Ovary (tissue), 7 donors: ENCODE measurements at regions not wholly inside any gene's neighbourhood (a gene's known extent, or its start where the extent isn't known, plus 50 kb on each side); places are given as distances from the start of the nearest gene placed in this dataset.

ENCODE experiments used
- DNase-seq, 5 donors: peaks; one replicate each; pipeline ENCODE4 v3.0.0-alpha.2; 2019 to 2020
- H3K27ac ChIP-seq, 2 donors: fragments of 200-600 bp; one replicate each; pipeline versions ENCODE4 v1.5.1 to v1.8.0; 2019 to 2022
- H3K27me3 ChIP-seq: fragments of 200-600 bp; one replicate; pipeline ENCODE4 v1.8.0; 2022
- H3K36me3 ChIP-seq: fragments of 200-600 bp; sonication (generic); one replicate; pipeline ENCODE4 v1.5.1; 2019
- H3K4me1 ChIP-seq: one replicate; pipeline ENCODE4 v1.8.1; 2013; ENCODE audit warnings: mild to moderate bottlenecking, moderate library complexity; ENCODE audit not compliant: insufficient read depth
- H3K4me3 ChIP-seq: fragments of 200-600 bp; sonication (generic); one replicate; pipeline ENCODE4 v1.5.1; 2017
- H3K9me3 ChIP-seq, 2 donors: fragments of 200-600 bp in 1 of 2; sonication (generic) in 1 of 2; one replicate each; pipeline versions ENCODE4 v1.5.1 to v1.8.1; 2013 to 2019; ENCODE audit warnings: mild to moderate bottlenecking in 1 of 2, moderate library complexity in 1 of 2
- EP300 ChIP-seq: sonication (generic); formaldehyde crosslinking; IDR thresholded peaks from one replicate; pipeline ENCODE4 v1.6.1; 2017; ENCODE audit warnings: antibody characterized with exemption
- POLR2A ChIP-seq: fragments of 450-650 bp; IDR thresholded peaks from one replicate; pipeline ENCODE4 v1.6.1; 2017; ENCODE audit warnings: antibody characterized with exemption, mild to moderate bottlenecking, moderate library complexity
- WGBS, 3 donors: extraction: QIAGEN DNeasy Blood & Tissue Kit in 1 of 3; methylation state at CpG; one replicate each; pipeline versions ENCODE4 v1.1.5 to v1.1.7; 2013 to 2017; 5-methylcytosine and 5-hydroxymethylcytosine counted together
- intact Hi-C, 4 donors: fragments of 100-400 bp; cut with DNase I; formaldehyde crosslinking; loops; one replicate each; pipeline versions ENCODE4 v1.11.0 to v1.15.1; 2022 to 2023
- TF ChIP-seq, protein P1 (sequence below), 3 donors: fragments of 450-650 bp in 2 of 3; fragments of 200-600 bp in 1 of 3; IDR thresholded peaks; one replicate each; pipeline versions ENCODE4 v1.5.1 to v1.8.0; 2016 to 2022; ENCODE audit warnings: antibody characterized with exemption in 3 of 3, mild to moderate bottlenecking in 1 of 3
- donor health status: DM: no; HTN: no; CAD: no; lungs with moderate emphysema.
- donor health status: DM: no; HTN: no; CAD: no.
- donor health status: Bipolar disorder and iron deficiency.
- donor health status: DM: no; HTN: no; CAD: no.
- donor health status: DM: yes; HTN: yes; CAD: no.

DNA sequence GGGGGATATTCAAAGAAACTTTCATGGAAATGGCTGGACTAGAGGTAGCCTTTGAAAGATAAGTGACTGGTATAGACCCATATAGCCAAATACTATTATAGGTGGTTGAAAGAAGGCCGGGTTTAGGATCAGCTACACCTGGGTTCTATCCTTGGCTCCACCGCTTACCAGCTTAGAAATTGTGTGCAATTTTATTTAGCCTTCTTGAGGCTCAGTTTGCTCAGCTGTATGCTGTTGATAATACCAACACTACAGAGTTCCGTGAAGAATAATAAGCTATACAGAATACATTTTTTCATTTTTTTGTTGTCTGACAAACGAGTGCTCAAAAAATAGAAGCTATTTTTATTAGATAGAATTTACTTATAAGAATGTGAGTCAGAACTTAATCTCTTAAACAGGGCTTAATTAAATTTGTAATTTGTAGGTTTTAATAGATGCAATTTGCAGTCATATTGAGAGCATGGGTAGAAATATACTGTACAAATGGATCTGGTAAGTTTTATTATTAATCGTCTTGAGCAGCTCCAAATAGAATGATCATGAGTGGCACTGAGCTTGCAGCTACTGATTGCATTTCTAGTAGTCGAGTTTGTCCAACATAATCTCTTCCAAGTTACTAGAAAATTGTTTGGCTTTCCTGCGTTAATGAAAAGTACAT is 164.3 kb upstream of the PHYHIPL start:
- H3K27me3 ChIP-seq = no peaks in the 10 kb centered on the region
- H3K36me3 ChIP-seq = no peaks in the 10 kb centered on the region
- 74 to 83% (median 74%) methylated on average over 7 of the region's 7 CpGs for WGBS, 3 donors
- H3K27ac ChIP-seq = no peak overlapping the region
- no peak for TF ChIP-seq POLR2A
- TF ChIP-seq, protein P1, sequence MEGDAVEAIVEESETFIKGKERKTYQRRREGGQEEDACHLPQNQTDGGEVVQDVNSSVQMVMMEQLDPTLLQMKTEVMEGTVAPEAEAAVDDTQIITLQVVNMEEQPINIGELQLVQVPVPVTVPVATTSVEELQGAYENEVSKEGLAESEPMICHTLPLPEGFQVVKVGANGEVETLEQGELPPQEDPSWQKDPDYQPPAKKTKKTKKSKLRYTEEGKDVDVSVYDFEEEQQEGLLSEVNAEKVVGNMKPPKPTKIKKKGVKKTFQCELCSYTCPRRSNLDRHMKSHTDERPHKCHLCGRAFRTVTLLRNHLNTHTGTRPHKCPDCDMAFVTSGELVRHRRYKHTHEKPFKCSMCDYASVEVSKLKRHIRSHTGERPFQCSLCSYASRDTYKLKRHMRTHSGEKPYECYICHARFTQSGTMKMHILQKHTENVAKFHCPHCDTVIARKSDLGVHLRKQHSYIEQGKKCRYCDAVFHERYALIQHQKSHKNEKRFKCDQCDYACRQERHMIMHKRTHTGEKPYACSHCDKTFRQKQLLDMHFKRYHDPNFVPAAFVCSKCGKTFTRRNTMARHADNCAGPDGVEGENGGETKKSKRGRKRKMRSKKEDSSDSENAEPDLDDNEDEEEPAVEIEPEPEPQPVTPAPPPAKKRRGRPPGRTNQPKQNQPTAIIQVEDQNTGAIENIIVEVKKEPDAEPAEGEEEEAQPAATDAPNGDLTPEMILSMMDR (IDR thresholded peaks at IDR 0.05) = no peak
- intact Hi-C loops = loop anchor here in 1 of 4 donors (10.0 kb wide), 1 partner anchor 73 kb away; no protein-coding TSS in a partner anchor
- H3K4me3 ChIP-seq = no peak overlapping the region
- H3K4me1 ChIP-seq = peaks cover 9% of the 10 kb centered on the region
- no peak for DNase-seq
- H3K9me3 ChIP-seq = no peaks in the 10 kb centered on the region

DNA sequence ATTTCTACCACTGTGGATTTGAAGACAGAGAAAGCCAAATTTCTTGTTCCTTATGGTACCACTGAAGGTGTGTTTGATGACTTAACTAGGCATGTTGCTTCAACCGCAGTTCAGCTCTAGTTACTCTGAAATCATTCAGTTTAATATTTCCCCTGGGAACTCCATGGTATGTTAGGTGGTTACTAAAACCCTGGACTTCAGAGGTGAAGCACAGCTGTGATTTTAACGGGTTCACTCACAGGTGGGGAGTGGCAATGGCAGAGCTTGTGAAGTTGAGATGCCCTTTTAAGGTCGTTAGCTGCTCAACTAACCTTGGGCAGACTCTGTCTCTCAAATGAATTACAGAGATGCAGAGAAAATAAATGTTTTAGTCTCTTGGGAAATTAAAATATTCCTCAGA is 163.6 kb upstream of the PHYHIPL start:
- DNase-seq = no peak
- H3K27me3 ChIP-seq = no peaks in the 10 kb centered on the region
- WGBS, 3 donors = 76 to 81% (median 81%) methylated on average over 3 of the region's 3 CpGs
- peaks cover 5% of the 10 kb centered on the region for H3K4me1 ChIP-seq
- H3K36me3 ChIP-seq = no peaks in the 10 kb centered on the region
- TF ChIP-seq EP300 (no peak), POLR2A (no peak)
- TF ChIP-seq, protein P1 (IDR thresholded peaks at IDR 0.05) = no peak
- intact Hi-C loops = loop anchor here in 1 of 4 donors (10.0 kb wide), 1 partner anchor 72 kb away; no protein-coding TSS in a partner anchor
- H3K4me3 ChIP-seq = no peak overlapping the region
- H3K9me3 ChIP-seq = no peaks in the 10 kb centered on the region
- no peak overlapping the region for H3K27ac ChIP-seq

DNA sequence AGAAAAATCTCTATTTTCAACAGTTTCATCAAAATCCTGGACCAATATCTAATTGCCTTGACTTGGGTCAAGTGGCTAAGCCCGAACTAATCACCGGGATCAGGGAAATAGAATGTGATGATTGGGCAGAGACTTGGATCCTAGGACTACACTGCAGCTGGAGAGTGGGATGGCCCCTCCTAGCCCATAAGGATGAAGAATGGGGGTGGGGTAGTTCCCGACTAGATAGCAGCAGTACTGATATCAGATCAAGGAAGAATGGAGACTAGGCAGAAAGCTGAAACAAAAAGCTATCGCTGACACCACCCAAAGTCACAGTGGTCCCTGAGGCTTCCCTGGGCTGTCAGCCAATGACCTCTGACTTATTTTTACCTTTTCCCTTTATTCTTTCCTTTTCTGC is 160.4 kb upstream of the PHYHIPL start:
- intact Hi-C loops = loop anchor here in 1 of 4 donors (10.0 kb wide), 1 partner anchor 69 kb away; no protein-coding TSS in a partner anchor
- no peaks in the 10 kb centered on the region for H3K36me3 ChIP-seq
- 85 to 90% (median 89%) methylated on average over 4 of the region's 4 CpGs for WGBS, 3 donors
- no peak overlapping the region for H3K27ac ChIP-seq
- peaks cover 2% of the 10 kb centered on the region for H3K4me1 ChIP-seq
- no peaks in the 10 kb centered on the region for H3K9me3 ChIP-seq
- TF ChIP-seq POLR2A (no peak), EP300 (no peak)
- H3K4me3 ChIP-seq = no peak overlapping the region
- no peaks in the 10 kb centered on the region for H3K27me3 ChIP-seq
- no peak for DNase-seq

DNA sequence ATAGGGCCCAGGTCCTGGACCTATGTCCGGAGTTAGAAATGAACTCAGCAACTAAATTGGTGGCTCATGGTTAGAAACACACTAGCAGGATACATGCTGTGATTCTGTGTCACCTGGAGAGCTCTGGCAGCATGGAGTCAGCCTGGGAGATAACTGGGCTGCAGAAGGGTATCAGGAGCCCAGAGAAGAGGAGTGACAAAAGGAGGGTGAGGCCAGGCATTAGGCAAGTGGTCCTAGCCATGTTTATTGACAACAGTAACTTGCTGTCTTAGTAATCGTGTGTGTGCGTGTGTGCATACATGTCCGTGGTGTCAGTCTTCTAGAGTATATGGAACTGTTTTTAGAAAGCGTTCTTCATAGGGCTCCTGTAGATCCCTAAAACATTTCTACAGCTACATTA is 157.5 kb upstream of the PHYHIPL start:
- no peaks in the 10 kb centered on the region for H3K36me3 ChIP-seq
- no peak for DNase-seq
- H3K27ac ChIP-seq = peak overlapping the region in 1 of 2 donors; percentile 69
- H3K9me3 ChIP-seq = no peaks in the 10 kb centered on the region
- H3K27me3 ChIP-seq = no peaks in the 10 kb centered on the region
- H3K4me3 ChIP-seq = no peak overlapping the region
- 16 to 23% (median 21%) methylated on average over 5 of the region's 5 CpGs for whole genome bisulfite sequencing, 3 donors
- peaks cover 2% of the 10 kb centered on the region for H3K4me1 ChIP-seq
- intact Hi-C loops = loop anchor here in 1 of 4 donors (10.0 kb wide), 1 partner anchor 66 kb away; no protein-coding TSS in a partner anchor
- TF ChIP-seq EP300 (no peak), POLR2A (no peak)
- TF ChIP-seq, protein P1 (IDR thresholded peaks at IDR 0.05) = no peak

DNA sequence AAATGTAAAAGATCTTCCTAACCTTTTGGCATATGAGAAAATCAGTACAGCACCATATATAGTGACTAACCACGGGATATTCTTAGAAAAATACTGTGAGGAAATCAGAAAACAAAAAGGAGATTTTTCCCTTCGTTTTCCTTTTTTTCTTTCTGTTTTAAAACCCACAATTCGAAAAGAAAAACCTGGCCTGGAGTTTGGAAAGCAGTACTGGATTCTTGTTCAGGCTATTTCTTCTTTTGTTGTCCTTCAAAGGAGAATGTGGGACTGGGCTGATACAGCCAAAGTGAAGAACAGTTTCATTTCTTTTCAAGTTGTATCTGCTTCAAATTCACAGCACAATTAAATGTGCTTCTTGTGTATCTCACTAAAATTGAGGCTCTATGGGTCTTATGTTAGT is 156.8 kb upstream of the PHYHIPL start:
- no peak for DNase-seq
- H3K4me1 ChIP-seq = peaks cover 2% of the 10 kb centered on the region
- 1 to 3% (median 1%) methylated on average over 3 of the region's 3 CpGs for WGBS, 3 donors
- TF ChIP-seq EP300 (no peak), POLR2A (no peak)
- TF ChIP-seq, protein P1 (IDR thresholded peaks at IDR 0.05) = no peak
- intact Hi-C loops = loop anchor here in 1 of 4 donors (10.0 kb wide), 1 partner anchor 65 kb away; no protein-coding TSS in a partner anchor
- H3K27me3 ChIP-seq = no peaks in the 10 kb centered on the region
- H3K4me3 ChIP-seq = no peak overlapping the region
- no peaks in the 10 kb centered on the region for H3K9me3 ChIP-seq
- H3K27ac ChIP-seq = peak overlapping the region in 1 of 2 donors; percentile 69
- H3K36me3 ChIP-seq = no peaks in the 10 kb centered on the region
